Sigmoid colon (tissue), 4 donors: ENCODE measurements at regions not wholly inside any gene's neighbourhood (a gene's known extent, or its start where the extent isn't known, plus 50 kb on each side); places are given as distances from the start of the nearest gene placed in this dataset.

Source experiments
- CTCF ChIP-seq, 4 experiments: fragments of 450-650 bp in 3 of 4; fragments of 200-600 bp in 1 of 4; IDR thresholded peaks; one replicate each; pipeline ENCODE4 v1.5.1; 2016 to 2019; ENCODE audit warnings: antibody characterized with exemption in 4 of 4, mild to moderate bottlenecking in 3 of 4, moderate library complexity in 2 of 4
- EP300 ChIP-seq, 4 donors: sonication (generic); formaldehyde crosslinking; IDR thresholded peaks; one replicate each; pipeline ENCODE4 v1.6.1; 2017; ENCODE audit warnings: antibody characterized with exemption in 4 of 4
- POLR2A ChIP-seq, 2 donors: fragments of 450-650 bp; IDR thresholded peaks; one replicate each; pipeline ENCODE4 v1.6.1; 2016; ENCODE audit warnings: antibody characterized with exemption in 2 of 2, mild to moderate bottlenecking in 2 of 2, moderate library complexity in 2 of 2
- POLR2AphosphoS5 ChIP-seq, 4 donors: sonication (generic); formaldehyde crosslinking; IDR thresholded peaks; one replicate each; pipeline ENCODE4 v1.6.1; 2017; ENCODE audit warnings: antibody characterized with exemption in 4 of 4

GRCh38 chr2:14999114-14999661 lies 366.7 kb downstream of the LRATD1 start:
- TF ChIP-seq POLR2AphosphoS5 (IDR thresholded peaks at IDR 0.05) (no peak), CTCF (IDR thresholded peaks at IDR 0.05) (no peak), EP300 (IDR thresholded peaks at IDR 0.05) (no peak), POLR2A (IDR thresholded peaks at IDR 0.05) (no peak)
